ENCODE measurements at regions not wholly inside any gene's neighbourhood (a gene's known extent, or its start where the extent isn't known, plus 50 kb on each side); places are given as distances from the start of the nearest gene placed in this dataset.
"Not testable (repeated sequence)": the region's sequence is repeated elsewhere in the genome, so short reads cannot be mapped to it uniquely, and the experiment has no call there.

GRCh38 chr11:42947405-42947804 lies 364.4 kb upstream of the API5 start:
- H3K4me3 Mint-ChIP-seq, result no peak overlapping the region
- intact Hi-C loops (cut with micrococcal nuclease), result no loop called here
- no peak for DNase-seq (ENCODE audit: low spot score)

GRCh38 chr11:42949738-42950376 lies 361.9 kb upstream of the API5 start:
- intact Hi-C loops (cut with micrococcal nuclease); H3K27ac Mint-ChIP-seq; H3K27me3 Mint-ChIP-seq (ENCODE audit: insufficient read depth); H3K4me1 Mint-ChIP-seq (ENCODE audit: low read depth); H3K36me3 Mint-ChIP-seq (ENCODE audit: low read depth); H3K4me3 Mint-ChIP-seq; DNase-seq (ENCODE audit: low spot score); H3K9me3 Mint-ChIP-seq: not testable (repeated sequence)

More at GRCh38 chr11:42947405-42947804, 364.4 kb upstream of the API5 start:
- Mint-ChIP-seq H3K4me1 (ENCODE audit: low read depth) (no peaks in the 10 kb centered on the region), H3K36me3 (ENCODE audit: low read depth) (no peaks in the 10 kb centered on the region), H3K27me3 (ENCODE audit: insufficient read depth) (no peaks in the 10 kb centered on the region), H3K9me3 (peaks cover 5% of the 10 kb centered on the region), H3K27ac (no peak overlapping the region)

GRCh38 chr11:42951266-42951665 lies 360.5 kb upstream of the API5 start:
- DNase-seq (ENCODE audit: low spot score), result no peak
- H3K9me3 Mint-ChIP-seq, result peaks cover 5% of the 10 kb centered on the region
- H3K4me1 Mint-ChIP-seq (ENCODE audit: low read depth), result no peaks in the 10 kb centered on the region
- intact Hi-C loops (cut with micrococcal nuclease), result no loop called here
- no peak overlapping the region for H3K4me3 Mint-ChIP-seq
- no peak overlapping the region for H3K27ac Mint-ChIP-seq
- H3K36me3 Mint-ChIP-seq (ENCODE audit: low read depth), result no peaks in the 10 kb centered on the region
- no peaks in the 10 kb centered on the region for H3K27me3 Mint-ChIP-seq (ENCODE audit: insufficient read depth)

- Mint-ChIP-seq H3K27ac (no peak overlapping the region), H3K4me1 (ENCODE audit: low read depth) (no peaks in the 10 kb centered on the region), H3K36me3 (ENCODE audit: low read depth) (no peaks in the 10 kb centered on the region), H3K4me3 (no peak overlapping the region), H3K9me3 (peaks cover under 1% of the 10 kb centered on the region), H3K27me3 (ENCODE audit: insufficient read depth) (no peaks in the 10 kb centered on the region)
- DNase-seq (ENCODE audit: low spot score), result no peak
- intact Hi-C loops (cut with micrococcal nuclease), result no loop called here
Observed at GRCh38 chr11:42957831-42958230, 354.0 kb upstream of the API5 start.

- H3K9me3 Mint-ChIP-seq, result peaks cover 4% of the 10 kb centered on the region
- intact Hi-C loops (cut with micrococcal nuclease), result no loop called here
- H3K4me3 Mint-ChIP-seq, result no peak overlapping the region
- no peak overlapping the region for H3K27ac Mint-ChIP-seq
- no peaks in the 10 kb centered on the region for H3K36me3 Mint-ChIP-seq (ENCODE audit: low read depth)
- no peak for DNase-seq (ENCODE audit: low spot score)
- no peaks in the 10 kb centered on the region for H3K27me3 Mint-ChIP-seq (ENCODE audit: insufficient read depth)
- no peaks in the 10 kb centered on the region for H3K4me1 Mint-ChIP-seq (ENCODE audit: low read depth)
Observed at GRCh38 chr11:42958635-42959034, 353.2 kb upstream of the API5 start.

- Mint-ChIP-seq H3K36me3 (ENCODE audit: low read depth) (no peaks in the 10 kb centered on the region), H3K27me3 (ENCODE audit: insufficient read depth) (no peaks in the 10 kb centered on the region), H3K9me3 (peaks cover 4% of the 10 kb centered on the region), H3K4me1 (ENCODE audit: low read depth) (no peaks in the 10 kb centered on the region), H3K4me3 (no peak overlapping the region), H3K27ac (no peak overlapping the region)
- intact Hi-C loops (cut with micrococcal nuclease), result no loop called here
- no peak for DNase-seq (ENCODE audit: low spot score)
Observed at GRCh38 chr11:42960521-42961088, 351.2 kb upstream of the API5 start.

GRCh38 chr11:42967653-42968052 lies 344.1 kb upstream of the API5 start:
- Mint-ChIP-seq H3K27me3 (ENCODE audit: insufficient read depth) (no peaks in the 10 kb centered on the region), H3K9me3 (peaks cover 4% of the 10 kb centered on the region), H3K4me3 (no peak overlapping the region), H3K27ac (no peak overlapping the region), H3K4me1 (ENCODE audit: low read depth) (no peaks in the 10 kb centered on the region), H3K36me3 (ENCODE audit: low read depth) (no peaks in the 10 kb centered on the region)
- intact Hi-C loops (cut with micrococcal nuclease), result no loop called here
- no peak for DNase-seq (ENCODE audit: low spot score)

- no peak overlapping the region for H3K27ac Mint-ChIP-seq
- H3K4me3 Mint-ChIP-seq, result no peak overlapping the region
- H3K36me3 Mint-ChIP-seq (ENCODE audit: low read depth), result no peaks in the 10 kb centered on the region
- H3K9me3 Mint-ChIP-seq, result no peaks in the 10 kb centered on the region
- no peaks in the 10 kb centered on the region for H3K4me1 Mint-ChIP-seq (ENCODE audit: low read depth)
- intact Hi-C loops (cut with micrococcal nuclease), result no loop called here
- no peak for DNase-seq (ENCODE audit: low spot score)
- no peaks in the 10 kb centered on the region for H3K27me3 Mint-ChIP-seq (ENCODE audit: insufficient read depth)
Observed at GRCh38 chr11:42972741-42973140, 339.1 kb upstream of the API5 start.

GRCh38 chr11:42974510-42975179 lies 337.2 kb upstream of the API5 start:
- Mint-ChIP-seq H3K4me3 (no peak overlapping the region), H3K27me3 (ENCODE audit: insufficient read depth) (no peaks in the 10 kb centered on the region), H3K36me3 (ENCODE audit: low read depth) (no peaks in the 10 kb centered on the region), H3K4me1 (ENCODE audit: low read depth) (no peaks in the 10 kb centered on the region), H3K9me3 (peaks cover 6% of the 10 kb centered on the region), H3K27ac (no peak overlapping the region)
- intact Hi-C loops (cut with micrococcal nuclease), result no loop called here
- no peak for DNase-seq (ENCODE audit: low spot score)

GRCh38 chr11:42975180-42975529 lies 336.6 kb upstream of the API5 start:
- no peak overlapping the region for H3K4me3 Mint-ChIP-seq
- no peaks in the 10 kb centered on the region for H3K36me3 Mint-ChIP-seq (ENCODE audit: low read depth)
- DNase-seq (ENCODE audit: low spot score), result no peak
- intact Hi-C loops (cut with micrococcal nuclease), result no loop called here
- no peaks in the 10 kb centered on the region for H3K27me3 Mint-ChIP-seq (ENCODE audit: insufficient read depth)
- no peak overlapping the region for H3K27ac Mint-ChIP-seq
- no peaks in the 10 kb centered on the region for H3K4me1 Mint-ChIP-seq (ENCODE audit: low read depth)
- peaks cover 9% of the 10 kb centered on the region for H3K9me3 Mint-ChIP-seq

GRCh38 chr11:42976636-42977217 lies 335.1 kb upstream of the API5 start:
- peaks cover 9% of the 10 kb centered on the region for H3K9me3 Mint-ChIP-seq
- intact Hi-C loops (cut with micrococcal nuclease), result no loop called here
- H3K36me3 Mint-ChIP-seq (ENCODE audit: low read depth), result no peaks in the 10 kb centered on the region
- no peak for DNase-seq (ENCODE audit: low spot score)
- H3K27me3 Mint-ChIP-seq (ENCODE audit: insufficient read depth), result no peaks in the 10 kb centered on the region
- no peak overlapping the region for H3K4me3 Mint-ChIP-seq
- H3K4me1 Mint-ChIP-seq (ENCODE audit: low read depth), result no peaks in the 10 kb centered on the region
- no peak overlapping the region for H3K27ac Mint-ChIP-seq

- Mint-ChIP-seq H3K9me3 (no peaks in the 10 kb centered on the region), H3K27ac (no peak overlapping the region), H3K4me3 (no peak overlapping the region), H3K4me1 (ENCODE audit: low read depth) (no peaks in the 10 kb centered on the region), H3K36me3 (ENCODE audit: low read depth) (no peaks in the 10 kb centered on the region), H3K27me3 (ENCODE audit: insufficient read depth) (no peaks in the 10 kb centered on the region)
- intact Hi-C loops (cut with micrococcal nuclease), result no loop called here
- no peak for DNase-seq (ENCODE audit: low spot score)
Observed at GRCh38 chr11:42992594-42992993, 319.2 kb upstream of the API5 start.
